ENCODE measurements at regions not wholly inside any gene's neighbourhood (a gene's known extent, or its start where the extent isn't known, plus 50 kb on each side); places are given as distances from the start of the nearest gene placed in this dataset.

DNA sequence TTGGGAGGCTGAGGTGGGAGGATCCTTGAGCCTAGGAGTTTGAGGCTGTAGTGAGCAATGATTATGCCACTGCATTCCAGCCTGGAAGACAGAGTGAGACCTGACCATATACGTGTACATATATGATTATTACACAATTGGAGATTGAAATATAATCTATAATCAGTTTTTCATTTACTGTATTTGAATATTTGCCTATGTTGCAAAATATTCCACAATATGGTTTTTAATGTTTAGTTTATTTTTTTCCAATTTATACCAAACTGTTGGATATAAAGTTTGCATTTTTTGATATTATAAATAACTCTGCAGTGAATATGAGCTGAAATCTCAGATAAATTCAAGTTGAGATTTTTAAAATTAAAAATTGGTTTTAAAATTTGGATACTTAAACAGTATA lies 79.6 kb upstream of the SIRPG start:
- Histone ChIP-seq H3K4me1 (ENCODE audit: insufficient read depth, low read length) (no peaks in the 10 kb centered on the region), H3K9ac (ENCODE audit: insufficient read depth, low read depth, low read length) (no peak overlapping the region), H3K27ac (ENCODE audit: extremely low read length, insufficient read depth, low read length) (no peak overlapping the region), H3K4me2 (ENCODE audit: low read depth, low read length) (no peak overlapping the region), H3K27me3 (ENCODE audit: control insufficient read depth in 1 of 2, insufficient read depth in 2 of 2, low read length in 2 of 2) (peaks cover 1 to 39% of the 10 kb centered on the region in 2 experiments; a peak in 4 of 5 replicates), H2AFZ (ENCODE audit: low read length) (no peak overlapping the region), H3K4me3 (replicated peaks in 1 of 3; ENCODE audit: insufficient read depth in 1 of 3, low read depth in 2 of 3, low read length in 3 of 3) (no peak overlapping the region), H3K36me3 (replicated peaks in 1 of 2; ENCODE audit: control insufficient read depth in 1 of 2, insufficient read depth in 2 of 2, low read length in 2 of 2) (no peaks in the 10 kb centered on the region), H3K9me3 (ENCODE audit: low read length) (no peaks in the 10 kb centered on the region), H4K20me1 (ENCODE audit: insufficient read depth, low read length) (no peaks in the 10 kb centered on the region), H3K79me2 (ENCODE audit: insufficient read depth, low read length) (no peaks in the 10 kb centered on the region)
- ChIA-PET CTCF (ENCODE audit: low intra/inter-chr PET ratio, low total read pairs) (no interaction called here), POLR2A (no interaction called here)
- FAIRE-seq (no peak), ATAC-seq (no peak), DNase-seq (ENCODE audit: low spot score) (no peak)
- in situ Hi-C loops (cut with HindIII; ENCODE audit: extremely low pct_ligation_motif_present, low pct_unique_long_range_greater_than_20kb) (no loop called here), intact Hi-C loops (cut with micrococcal nuclease; ENCODE audit: unreplicated experiment) (no loop called here)
- 0% methylated on average over 1 of the region's 1 CpG for WGBS (ENCODE audit: low lambda C conversion rate)
- TF ChIP-seq MAFF (IDR thresholded peaks at IDR 0.05; ENCODE audit: low read depth, low read length) (peak; percentile 85), HES4 (CRISPR knock-in tag; IDR thresholded peaks at IDR 0.05; ENCODE audit: borderline replicate concordance) (no peak), MAFK (conservative IDR thresholded peaks at IDR 0.05 in 1 of 2, IDR thresholded peaks at IDR 0.05 in 1 of 2; ENCODE audit: low read length in 2 of 2) (peak; percentile 79 to 92)
- no TSS peak for BruUV-seq (replicated peaks)

- Histone ChIP-seq H3K27ac (ENCODE audit: extremely low read length, insufficient read depth, low read length) (no peak overlapping the region), H3K4me3 (replicated peaks in 1 of 3; ENCODE audit: insufficient read depth in 1 of 3, low read depth in 2 of 3, low read length in 3 of 3) (no peak overlapping the region), H3K9me3 (ENCODE audit: low read length) (no peaks in the 10 kb centered on the region), H3K4me1 (ENCODE audit: insufficient read depth, low read length) (no peaks in the 10 kb centered on the region), H3K79me2 (ENCODE audit: insufficient read depth, low read length) (no peaks in the 10 kb centered on the region), H2AFZ (ENCODE audit: low read length) (no peak overlapping the region), H3K9ac (ENCODE audit: insufficient read depth, low read depth, low read length) (no peak overlapping the region), H3K4me2 (ENCODE audit: low read depth, low read length) (no peak overlapping the region), H4K20me1 (ENCODE audit: insufficient read depth, low read length) (no peaks in the 10 kb centered on the region), H3K36me3 (replicated peaks in 1 of 2; ENCODE audit: control insufficient read depth in 1 of 2, insufficient read depth in 2 of 2, low read length in 2 of 2) (no peaks in the 10 kb centered on the region), H3K27me3 (ENCODE audit: control insufficient read depth in 1 of 2, insufficient read depth in 2 of 2, low read length in 2 of 2) (peaks cover 0 to 44% of the 10 kb centered on the region in 2 experiments; a peak in 2 of 5 replicates)
- CTCF ChIA-PET (ENCODE audit: low intra/inter-chr PET ratio, low total read pairs): no interaction called here
- WGBS (ENCODE audit: low lambda C conversion rate): 35% methylated on average over 29 of the region's 35 CpGs
- FAIRE-seq: no peak
- DNase-seq (ENCODE audit: low spot score): no peak
- POLR2A ChIA-PET: no interaction called here
- intact Hi-C loops (cut with micrococcal nuclease; ENCODE audit: unreplicated experiment) (no loop called here), in situ Hi-C loops (cut with HindIII; ENCODE audit: extremely low pct_ligation_motif_present, low pct_unique_long_range_greater_than_20kb) (no loop called here)
- BruUV-seq (replicated peaks): no TSS peak
- no peak; the same call in 1 of the 3 replicates for ATAC-seq
- TF ChIP-seq IKZF5 (CRISPR knock-in tag; IDR thresholded peaks at IDR 0.05): no peak
- peak; percentile 74 for TF ChIP-seq ZNF121 (CRISPR knock-in tag; IDR thresholded peaks at IDR 0.05)
- no peak for TF ChIP-seq ZNF746 (CRISPR knock-in tag; IDR thresholded peaks at IDR 0.05)
- TF ChIP-seq, protein P1, sequence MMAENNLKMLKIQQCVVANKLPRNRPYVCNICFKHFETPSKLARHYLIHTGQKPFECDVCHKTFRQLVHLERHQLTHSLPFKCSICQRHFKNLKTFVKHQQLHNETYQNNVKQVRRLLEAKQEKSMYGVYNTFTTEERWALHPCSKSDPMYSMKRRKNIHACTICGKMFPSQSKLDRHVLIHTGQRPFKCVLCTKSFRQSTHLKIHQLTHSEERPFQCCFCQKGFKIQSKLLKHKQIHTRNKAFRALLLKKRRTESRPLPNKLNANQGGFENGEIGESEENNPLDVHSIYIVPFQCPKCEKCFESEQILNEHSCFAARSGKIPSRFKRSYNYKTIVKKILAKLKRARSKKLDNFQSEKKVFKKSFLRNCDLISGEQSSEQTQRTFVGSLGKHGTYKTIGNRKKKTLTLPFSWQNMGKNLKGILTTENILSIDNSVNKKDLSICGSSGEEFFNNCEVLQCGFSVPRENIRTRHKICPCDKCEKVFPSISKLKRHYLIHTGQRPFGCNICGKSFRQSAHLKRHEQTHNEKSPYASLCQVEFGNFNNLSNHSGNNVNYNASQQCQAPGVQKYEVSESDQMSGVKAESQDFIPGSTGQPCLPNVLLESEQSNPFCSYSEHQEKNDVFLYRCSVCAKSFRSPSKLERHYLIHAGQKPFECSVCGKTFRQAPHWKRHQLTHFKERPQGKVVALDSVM (CRISPR knock-in tag; IDR thresholded peaks at IDR 0.05): peak; percentile 71; the same call in 1 of the 2 replicates
- TF ChIP-seq HOXA7 (CRISPR knock-in tag; IDR thresholded peaks at IDR 0.05): no peak
- TF ChIP-seq MED8 (CRISPR knock-in tag; IDR thresholded peaks at IDR 0.05; ENCODE audit: insufficient replicate concordance): no peak
- TF ChIP-seq ZNF414 (CRISPR knock-in tag; IDR thresholded peaks at IDR 0.05): no peak
- TF ChIP-seq PCBP2 (optimal IDR thresholded peaks at IDR 0.05; ENCODE audit: low read depth, low read length, poor library complexity, severe bottlenecking): no peak
- no peak for TF ChIP-seq MTA3 (CRISPR knock-in tag; IDR thresholded peaks at IDR 0.05)
Observed at GRCh38 chr20:1735417-1736089, 78.0 kb upstream of the SIRPG start.

All from HepG2 (cell line).